Activated CD4-positive, alpha-beta T cell treated with anti-CD3 and anti-CD28 coated beads, Interleukin-2, Interleukin-4, amounts not matched to agents 100 ng/mL and 50 ng/mL, durations not matched to agents 16 hours and 8 hours (primary cell): ENCODE measurements at regions not wholly inside any gene's neighbourhood (a gene's known extent, or its start where the extent isn't known, plus 50 kb on each side); places are given as distances from the start of the nearest gene placed in this dataset.

Experiments used
- DNase-seq: peaks from one replicate; pipeline ENCODE4 v3.0.0-alpha.2; 2020; ENCODE audit warnings: low spot score

GRCh38 chr1:175865041-175865766 lies 121.8 kb upstream of the TNR start:
- DNase-seq = no peak

DNA sequence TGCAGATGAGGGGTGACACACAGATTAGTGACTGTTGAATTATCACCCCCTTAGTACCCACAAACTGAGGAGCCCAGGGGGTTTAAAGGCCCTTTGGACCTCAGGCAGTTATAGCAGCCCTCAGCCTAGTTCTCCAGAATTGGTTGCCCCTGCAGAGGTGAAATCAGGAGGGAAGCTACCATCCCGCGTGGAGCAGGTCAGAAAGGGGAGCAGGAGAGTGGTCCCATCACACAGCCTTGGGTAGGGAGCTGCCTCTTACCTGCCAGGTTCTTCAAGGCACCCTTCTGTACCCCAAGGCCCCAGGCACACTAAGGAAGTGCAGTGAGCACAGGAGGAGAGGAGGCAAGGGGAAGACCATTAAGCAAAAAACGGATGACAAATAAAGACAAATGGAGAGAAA lies 121.2 kb upstream of the TNR start:
- no peak for DNase-seq

- no peak for DNase-seq
These were observed 120.8 kb upstream of the TNR start for GRCh38 chr1:175864183-175864582.

DNA sequence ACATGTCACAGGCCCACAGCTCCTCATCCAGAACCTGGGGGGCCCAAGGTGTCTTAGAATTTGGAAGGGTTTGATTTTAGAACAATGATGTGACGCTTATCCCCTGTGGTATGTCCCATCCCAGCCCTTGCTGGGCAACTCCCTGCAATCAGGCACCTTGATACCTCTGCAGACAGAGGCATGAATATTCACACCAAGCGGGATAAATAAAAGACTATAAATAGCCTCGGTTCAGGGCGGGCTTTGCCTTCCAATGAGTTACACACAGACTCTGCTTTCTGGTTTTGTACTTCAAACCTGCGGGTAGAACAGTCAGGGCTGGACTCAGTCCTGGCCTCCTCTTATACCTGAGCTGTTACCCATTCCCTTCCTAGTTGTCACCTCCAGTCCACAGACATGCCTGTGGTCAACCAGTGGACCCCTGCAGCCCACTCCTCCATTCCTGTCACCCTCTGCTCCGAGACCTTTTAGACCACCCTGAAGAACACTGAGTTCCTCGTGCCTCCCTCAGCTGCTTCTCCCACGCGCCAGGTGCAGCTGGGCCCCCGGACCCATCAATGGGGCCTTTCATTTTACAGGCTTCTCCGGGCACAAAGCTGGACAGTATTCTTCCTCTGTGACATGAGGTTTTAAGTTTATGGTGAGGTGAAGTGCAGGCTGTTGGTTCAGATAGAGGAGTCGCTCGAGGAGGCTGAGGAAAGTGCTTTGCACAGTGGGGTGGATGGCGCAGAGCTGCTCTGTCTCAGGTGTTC lies 120.1 kb upstream of the TNR start:
- no peak for DNase-seq

DNA sequence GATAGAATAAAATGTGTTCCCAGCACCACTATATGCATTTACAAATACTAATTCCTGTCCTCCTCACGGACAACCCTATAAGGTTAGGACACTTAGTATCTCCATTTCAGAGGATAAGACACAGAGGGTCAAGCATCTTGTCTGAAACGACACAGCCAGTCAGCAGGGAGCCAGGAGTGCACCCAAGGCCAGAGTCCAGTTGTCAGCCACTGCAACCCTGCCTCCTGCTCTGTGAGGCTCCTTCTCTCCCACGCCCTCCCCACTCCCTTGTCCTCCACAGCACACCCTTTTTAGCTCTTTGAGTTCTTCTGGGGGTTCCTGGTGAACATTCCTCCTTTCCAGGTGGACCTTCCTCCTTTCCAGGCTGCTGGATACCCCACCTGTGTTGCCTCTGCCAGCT lies 119.0 kb upstream of the TNR start:
- DNase-seq = no peak

GRCh38 chr1:175861626-175862367 lies 118.4 kb upstream of the TNR start:
- no peak for DNase-seq

DNA sequence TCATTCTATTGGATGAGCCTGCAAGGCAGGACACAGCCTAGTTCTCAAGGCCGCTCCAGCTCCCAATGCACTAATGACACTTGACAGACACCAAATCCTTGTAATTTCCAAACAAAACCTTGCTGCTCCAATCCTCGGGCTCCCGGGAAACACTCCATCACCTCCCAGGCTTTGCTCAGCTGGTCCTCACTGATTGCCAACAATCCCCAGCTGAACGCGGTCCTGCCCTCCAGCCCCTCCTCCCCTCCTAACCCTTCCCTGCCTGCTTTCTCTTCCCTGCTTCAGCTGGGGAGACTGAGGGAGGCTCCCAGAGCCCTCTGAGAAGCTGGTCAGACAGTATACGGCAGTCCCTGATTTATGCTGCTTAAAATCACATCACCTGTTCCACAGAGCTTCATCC lies 114.4 kb upstream of the TNR start:
- DNase-seq = no peak

- DNase-seq = no peak
These were observed 110.3 kb upstream of the TNR start for GRCh38 chr1:175853681-175854080.

DNA sequence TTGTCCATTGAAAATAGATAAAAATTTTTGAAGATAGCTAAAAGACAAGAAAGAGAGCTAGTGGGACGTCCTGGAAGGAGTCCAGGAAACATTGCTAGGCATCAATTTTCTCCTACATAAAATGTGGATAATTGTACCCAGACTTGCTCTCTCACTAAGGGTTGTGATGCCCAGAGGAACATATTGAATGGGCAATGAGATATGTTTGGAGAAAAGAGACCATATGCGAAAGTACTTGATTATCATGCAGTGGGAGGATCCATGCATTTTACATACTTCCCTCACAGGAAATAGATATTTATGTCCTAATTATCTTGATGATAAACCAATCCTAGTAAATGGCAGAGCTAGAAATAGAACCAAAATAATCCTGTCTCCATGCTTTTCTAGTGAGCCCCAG lies 108.4 kb upstream of the TNR start:
- DNase-seq = no peak

- no peak for DNase-seq
These were observed 104.9 kb upstream of the TNR start for GRCh38 chr1:175848329-175848728.

- DNase-seq = no peak
These were observed 102.6 kb upstream of the TNR start for GRCh38 chr1:175845985-175846384.

DNA sequence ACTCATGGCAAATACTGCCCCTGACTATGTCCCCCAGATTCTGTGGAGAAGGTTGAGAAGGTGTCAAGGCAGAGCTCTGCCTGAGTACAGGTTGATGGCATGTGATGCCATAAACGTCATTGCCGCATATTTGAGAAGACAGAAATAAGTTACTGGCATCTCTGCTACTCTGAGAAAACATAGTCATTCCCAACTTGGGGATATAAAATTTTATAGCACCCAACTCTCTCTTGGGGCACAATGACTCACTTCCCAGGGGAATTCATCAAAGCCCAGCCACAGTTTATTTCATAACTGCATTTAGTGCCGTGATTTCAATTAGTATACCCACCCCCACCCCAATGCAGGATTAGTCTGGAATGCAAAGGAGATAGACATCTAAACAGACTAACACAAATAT lies 101.9 kb upstream of the TNR start:
- no peak for DNase-seq

- DNase-seq = no peak
These were observed 101.5 kb upstream of the TNR start for GRCh38 chr1:175844877-175845276.

DNA sequence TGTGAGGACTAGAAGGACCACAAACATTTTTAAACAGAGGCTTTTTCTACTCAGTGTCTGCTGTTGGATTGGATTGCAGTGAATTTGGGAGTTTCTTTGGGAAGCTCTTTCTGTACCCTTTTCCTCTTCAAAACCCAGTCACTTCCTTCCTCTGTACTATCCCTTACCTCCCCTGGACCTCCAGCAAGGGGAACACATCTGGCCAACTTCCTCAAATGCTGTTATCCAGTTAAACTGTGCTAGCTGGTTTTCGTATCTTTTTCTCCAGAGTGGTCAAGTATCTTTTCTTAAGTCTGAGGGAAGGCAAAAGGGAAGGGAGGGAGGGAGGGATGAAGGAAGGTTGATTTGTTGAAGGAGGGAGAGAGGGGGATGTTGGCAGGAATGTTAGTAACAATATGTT lies 99.2 kb upstream of the TNR start:
- no peak for DNase-seq

DNA sequence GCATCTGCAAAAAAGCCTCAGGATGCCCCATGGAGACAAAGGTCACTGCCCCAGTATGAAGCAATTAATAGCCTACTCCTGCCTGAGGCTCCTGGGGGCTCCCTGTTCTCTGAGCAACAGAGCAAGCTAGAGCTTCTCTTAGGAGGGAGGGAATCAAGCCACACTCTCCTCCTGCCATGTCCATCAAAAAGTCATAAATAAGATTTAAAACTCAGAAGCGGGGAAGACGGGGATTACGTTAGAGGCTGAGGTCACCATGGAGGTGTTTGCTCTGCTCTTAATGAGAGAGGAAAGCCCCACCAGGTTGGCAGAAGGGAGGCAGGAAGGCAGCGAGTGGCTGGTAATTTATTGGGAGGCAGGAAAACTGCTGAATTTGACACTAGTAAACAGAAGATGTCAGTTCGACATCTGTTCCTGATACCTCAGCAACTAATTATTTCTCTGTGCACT lies 98.4 kb upstream of the TNR start:
- DNase-seq = no peak

- DNase-seq = no peak
These were observed 97.4 kb upstream of the TNR start for GRCh38 chr1:175840787-175841186.

GRCh38 chr1:175839779-175840669 lies 96.6 kb upstream of the TNR start:
- peak; percentile 9 for DNase-seq

DNA sequence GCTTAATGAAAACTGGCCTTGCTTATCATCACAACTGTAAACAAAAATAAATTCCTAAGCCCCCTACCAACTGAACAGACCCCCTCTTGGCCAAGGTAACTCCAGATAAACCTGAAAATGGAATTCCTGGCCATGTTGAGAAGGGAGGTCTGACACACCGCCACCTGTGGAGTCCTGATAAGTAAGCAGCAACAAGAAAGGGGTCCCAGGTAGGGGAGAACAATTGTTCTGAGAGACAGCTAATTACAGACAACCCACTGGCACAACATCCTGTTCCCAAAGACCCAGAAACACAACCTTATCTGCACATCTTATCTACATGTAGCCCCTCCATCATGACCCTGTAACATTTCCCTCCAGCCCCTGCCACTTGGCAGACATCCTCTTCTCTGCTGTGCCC lies 91.2 kb upstream of the TNR start:
- no peak for DNase-seq

DNA sequence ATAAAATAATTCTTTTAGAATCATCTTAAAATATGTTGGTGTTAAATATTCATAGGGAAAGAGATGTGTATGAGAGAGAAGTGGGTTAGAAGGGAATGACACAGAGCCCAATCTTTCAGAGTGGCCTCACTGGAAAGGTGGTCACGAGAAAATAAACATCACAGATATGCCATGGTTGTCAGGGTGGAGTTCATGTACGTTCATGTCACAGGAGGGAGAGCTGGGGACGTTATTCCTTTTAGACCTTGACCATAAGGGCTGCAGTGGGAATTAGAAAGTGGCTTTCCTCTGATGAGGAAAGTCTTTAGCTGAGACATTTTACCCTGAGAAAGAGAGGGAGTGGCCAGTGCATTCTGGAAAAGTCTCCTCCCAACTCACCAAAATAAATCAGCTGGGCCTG lies 90.6 kb upstream of the TNR start:
- DNase-seq = no peak

DNA sequence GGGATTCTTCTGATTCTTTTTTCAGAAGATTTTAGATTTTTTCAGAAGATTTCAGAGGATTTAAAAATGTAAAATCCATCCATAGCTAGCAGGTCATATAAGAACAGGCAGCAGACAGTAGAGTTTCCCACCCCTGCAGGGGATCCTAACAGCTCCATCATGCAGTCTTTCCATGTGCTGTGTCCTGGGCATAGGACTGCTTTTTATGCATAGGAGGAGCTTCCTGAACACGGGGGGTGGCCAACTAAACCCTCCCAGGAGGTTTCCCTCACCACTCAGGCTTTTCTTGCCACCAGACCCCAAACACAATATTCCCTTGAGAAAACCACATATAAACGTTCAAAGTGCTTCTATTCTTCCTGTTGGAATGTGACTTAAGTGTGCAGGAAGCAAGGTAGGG lies 90.1 kb upstream of the TNR start:
- DNase-seq = no peak

DNA sequence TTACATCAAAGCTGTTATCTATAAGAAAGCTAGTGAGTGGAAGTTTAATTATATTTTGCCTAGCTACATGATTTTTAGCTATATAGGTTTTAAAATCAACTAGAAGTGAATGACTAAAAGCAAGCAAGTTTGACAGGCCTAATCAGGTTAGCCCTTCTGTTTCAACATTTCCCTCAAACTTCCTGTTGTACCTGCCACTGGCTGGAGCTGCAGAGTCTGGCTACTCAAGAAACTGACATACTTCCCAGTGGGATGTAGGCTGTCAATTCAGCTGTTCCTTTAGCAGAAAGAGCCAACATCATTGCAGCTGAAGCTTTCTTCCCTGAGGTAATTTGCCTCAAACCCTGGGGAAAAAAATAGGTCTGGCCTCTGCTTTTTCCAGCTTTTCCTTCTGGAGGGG lies 87.1 kb upstream of the TNR start:
- DNase-seq = no peak

- DNase-seq = no peak
These were observed 86.5 kb upstream of the TNR start for GRCh38 chr1:175829845-175830244.
